RWPE2 (cell line): ENCODE measurements at regions not wholly inside any gene's neighbourhood (a gene's known extent, or its start where the extent isn't known, plus 50 kb on each side); places are given as distances from the start of the nearest gene placed in this dataset.

Source experiments
- ATAC-seq: fragments of 200-7000 bp; cut with Tn5 transposase; 3 replicates; pipeline ENCODE4 v1.9.1; 2021; ENCODE audit warnings: low read depth
- DNase-seq: peaks from one replicate; pipeline ENCODE4 v3.0.0-alpha.2; 2020; ENCODE audit warnings: low spot score
- H3K27ac ChIP-seq: fragments of 450-650 bp; 2 replicates; pipeline ENCODE4 v1.5.1; 2017; ENCODE audit warnings: mild to moderate bottlenecking; ENCODE audit not compliant: poor library complexity, severe bottlenecking
- H3K27me3 ChIP-seq: fragments of 250-450 bp; sonication (Bioruptor Pico); 2 replicates; pipeline ENCODE4 v1.5.1; 2021; ENCODE audit warnings: mild to moderate bottlenecking, moderate library complexity; ENCODE audit not compliant: insufficient read depth, poor library complexity, severe bottlenecking
- H3K36me3 ChIP-seq: fragments of 250-450 bp; sonication (Bioruptor Pico); 2 replicates; pipeline ENCODE4 v1.5.1; 2020; ENCODE audit warnings: low read depth, mild to moderate bottlenecking, moderate library complexity
- H3K4me1 ChIP-seq: fragments of 250-450 bp; sonication (Bioruptor Pico); 2 replicates; pipeline ENCODE4 v1.5.1; 2021; ENCODE audit warnings: mild to moderate bottlenecking, moderate library complexity; ENCODE audit not compliant: insufficient read depth, poor library complexity, severe bottlenecking
- H3K4me3 ChIP-seq: fragments of 250-450 bp; sonication (Bioruptor Pico); 2 replicates; pipeline ENCODE4 v1.5.1; 2021; ENCODE audit warnings: mild to moderate bottlenecking, moderate library complexity; ENCODE audit not compliant: severe bottlenecking
- H3K9me3 ChIP-seq: fragments of 250-450 bp; sonication (Bioruptor Pico); 2 replicates; pipeline ENCODE4 v1.5.1; 2021; ENCODE audit warnings: mild to moderate bottlenecking, moderate library complexity; ENCODE audit not compliant: severe bottlenecking
- TF ChIP-seq, protein P1 (sequence below): fragments of 450-650 bp; IDR thresholded peaks from one replicate; pipeline ENCODE4 v1.5.1; 2017; ENCODE audit warnings: mild to moderate bottlenecking, moderate library complexity; ENCODE audit not compliant: poor library complexity, severe bottlenecking

DNA sequence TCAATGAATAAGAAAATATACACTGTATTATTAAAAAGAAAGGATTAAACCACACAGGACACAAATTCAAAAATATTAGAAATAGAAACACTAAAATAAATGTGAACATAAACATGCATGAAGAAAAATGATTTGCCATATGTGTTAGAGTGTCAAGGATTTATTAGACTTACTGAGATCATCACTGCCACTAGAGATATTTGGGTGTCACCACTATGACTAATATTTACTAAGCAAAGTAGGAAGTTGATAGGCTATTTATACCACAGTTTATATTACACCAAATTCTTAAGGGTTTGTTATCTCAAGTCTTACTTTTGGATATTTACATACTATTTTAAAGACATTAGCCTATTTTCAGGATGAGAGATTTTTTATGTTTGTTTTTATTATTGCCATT is 575.0 kb upstream of the SGO1 start:
- Histone ChIP-seq H3K4me1 (no peaks in the 10 kb centered on the region), H3K27me3 (no peaks in the 10 kb centered on the region), H3K4me3 (no peak overlapping the region), H3K9me3 (no peaks in the 10 kb centered on the region), H3K27ac (no peak overlapping the region), H3K36me3 (no peaks in the 10 kb centered on the region)
- DNase-seq (no peak), ATAC-seq (no peak)
- TF ChIP-seq, protein P1, sequence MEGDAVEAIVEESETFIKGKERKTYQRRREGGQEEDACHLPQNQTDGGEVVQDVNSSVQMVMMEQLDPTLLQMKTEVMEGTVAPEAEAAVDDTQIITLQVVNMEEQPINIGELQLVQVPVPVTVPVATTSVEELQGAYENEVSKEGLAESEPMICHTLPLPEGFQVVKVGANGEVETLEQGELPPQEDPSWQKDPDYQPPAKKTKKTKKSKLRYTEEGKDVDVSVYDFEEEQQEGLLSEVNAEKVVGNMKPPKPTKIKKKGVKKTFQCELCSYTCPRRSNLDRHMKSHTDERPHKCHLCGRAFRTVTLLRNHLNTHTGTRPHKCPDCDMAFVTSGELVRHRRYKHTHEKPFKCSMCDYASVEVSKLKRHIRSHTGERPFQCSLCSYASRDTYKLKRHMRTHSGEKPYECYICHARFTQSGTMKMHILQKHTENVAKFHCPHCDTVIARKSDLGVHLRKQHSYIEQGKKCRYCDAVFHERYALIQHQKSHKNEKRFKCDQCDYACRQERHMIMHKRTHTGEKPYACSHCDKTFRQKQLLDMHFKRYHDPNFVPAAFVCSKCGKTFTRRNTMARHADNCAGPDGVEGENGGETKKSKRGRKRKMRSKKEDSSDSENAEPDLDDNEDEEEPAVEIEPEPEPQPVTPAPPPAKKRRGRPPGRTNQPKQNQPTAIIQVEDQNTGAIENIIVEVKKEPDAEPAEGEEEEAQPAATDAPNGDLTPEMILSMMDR: no peak

DNA sequence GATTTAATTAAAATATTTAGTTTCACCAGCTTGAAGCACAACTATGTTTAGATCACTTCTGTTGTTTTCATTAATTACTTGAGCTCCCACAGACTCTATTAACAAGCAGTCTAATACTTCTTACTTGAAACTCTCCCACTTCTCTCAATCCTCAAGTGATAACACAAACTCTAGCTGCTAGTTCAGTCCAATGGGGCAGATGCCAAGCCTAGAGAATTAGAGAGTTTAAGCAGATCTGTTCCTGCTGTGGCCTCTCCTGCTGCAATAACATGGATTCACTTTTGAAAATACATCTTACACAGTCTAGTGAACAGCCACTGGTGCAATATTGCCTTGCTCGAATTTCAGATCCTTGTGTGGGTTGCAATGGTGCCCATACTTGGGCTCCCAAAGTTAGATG is 566.4 kb upstream of the SGO1 start:
- H3K4me1 ChIP-seq: no peaks in the 10 kb centered on the region
- DNase-seq (no peak), ATAC-seq (no peak)

DNA sequence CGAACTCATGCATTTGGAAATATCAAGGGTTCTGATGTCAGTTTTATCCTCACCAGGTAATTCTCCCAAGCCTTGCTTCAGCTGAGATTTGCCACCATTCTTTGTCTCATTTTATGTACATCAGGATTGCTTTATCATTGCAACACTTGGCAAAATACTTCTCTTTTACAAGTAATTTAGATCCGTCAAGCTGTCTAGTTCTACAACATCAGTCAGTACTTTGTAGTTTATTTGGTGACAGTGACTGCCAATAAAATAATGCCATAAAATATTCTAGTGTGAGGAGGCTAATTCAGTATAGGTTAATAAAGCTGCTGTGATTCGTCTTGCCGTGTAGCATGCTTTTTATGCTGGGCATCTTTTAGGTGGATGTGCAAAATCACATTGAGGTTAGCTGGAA is 565.3 kb upstream of the SGO1 start:
- ATAC-seq: no peak

More for the DNA sequence above, 566.4 kb upstream of the SGO1 start:
- Histone ChIP-seq H3K4me3 (no peak overlapping the region), H3K27me3 (no peaks in the 10 kb centered on the region), H3K36me3 (no peaks in the 10 kb centered on the region), H3K27ac (no peak overlapping the region), H3K9me3 (no peaks in the 10 kb centered on the region)
- TF ChIP-seq, protein P1: no peak

DNA sequence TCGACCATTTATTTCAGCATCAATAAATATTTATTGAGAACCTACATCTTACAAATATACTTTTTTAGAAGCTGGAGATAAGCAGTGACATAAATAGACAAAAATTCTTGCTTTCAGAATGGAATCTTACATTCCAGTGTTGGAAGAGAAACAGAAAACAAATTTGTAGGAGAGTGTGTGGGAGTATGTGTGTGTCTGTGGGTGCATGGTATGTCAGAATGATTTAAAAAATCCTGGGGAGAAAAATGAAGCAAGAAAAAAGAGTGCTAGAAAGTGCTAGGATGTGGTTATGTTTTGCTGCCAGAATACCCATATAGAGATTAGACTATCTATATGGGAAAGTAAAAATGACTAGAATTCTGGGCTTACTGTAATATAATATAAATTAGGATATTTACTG is 561.7 kb upstream of the SGO1 start:
- no peak for DNase-seq
- Histone ChIP-seq H3K27ac (no peak overlapping the region), H3K4me1 (no peaks in the 10 kb centered on the region), H3K27me3 (no peaks in the 10 kb centered on the region), H3K36me3 (no peaks in the 10 kb centered on the region), H3K9me3 (no peaks in the 10 kb centered on the region), H3K4me3 (no peak overlapping the region)
- TF ChIP-seq, protein P1: no peak
- no peak for ATAC-seq

More for the DNA sequence above, 565.3 kb upstream of the SGO1 start:
- Histone ChIP-seq H3K27ac (no peak overlapping the region), H3K4me1 (no peaks in the 10 kb centered on the region), H3K36me3 (no peaks in the 10 kb centered on the region), H3K4me3 (no peak overlapping the region), H3K9me3 (no peaks in the 10 kb centered on the region), H3K27me3 (no peaks in the 10 kb centered on the region)
- TF ChIP-seq, protein P1: no peak
- no peak for DNase-seq

DNA sequence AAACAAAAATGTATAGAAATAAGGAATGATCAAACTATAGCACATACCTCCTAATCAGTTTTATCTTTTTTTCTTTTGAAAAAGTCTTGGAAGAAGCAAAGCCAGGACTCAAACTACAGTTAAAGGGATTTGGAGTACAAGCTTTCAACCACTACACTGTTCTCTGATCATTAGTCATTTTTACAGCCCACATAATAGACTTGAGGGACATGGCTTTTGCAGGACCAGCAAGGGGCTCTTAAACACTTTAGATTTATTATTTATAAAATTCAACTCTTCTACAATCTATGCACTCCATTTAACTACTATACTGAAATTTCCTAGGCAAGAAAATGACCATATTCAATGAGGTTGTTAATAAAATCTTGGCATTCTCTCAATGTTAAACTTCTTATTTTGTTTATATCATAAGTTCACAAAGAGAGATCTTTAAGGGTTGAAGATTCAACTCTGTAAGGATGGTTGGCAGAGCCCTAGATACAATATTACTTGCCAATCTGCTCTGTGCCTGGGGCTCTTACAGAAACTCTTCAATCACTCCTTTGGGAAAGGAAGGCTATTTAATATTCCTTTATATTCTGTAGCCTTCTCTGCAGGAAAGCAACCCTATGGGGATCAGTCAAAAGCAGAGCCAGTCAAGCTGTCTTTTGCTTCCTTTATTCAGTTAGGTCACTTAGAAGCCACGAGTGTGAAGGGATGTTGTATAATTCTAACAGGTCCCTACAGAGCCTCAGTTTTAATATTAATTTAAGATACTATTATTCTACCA is 557.7 kb upstream of the SGO1 start:
- Histone ChIP-seq H3K27me3 (no peaks in the 10 kb centered on the region), H3K36me3 (no peaks in the 10 kb centered on the region), H3K27ac (no peak overlapping the region), H3K4me3 (no peak overlapping the region), H3K9me3 (no peaks in the 10 kb centered on the region), H3K4me1 (no peaks in the 10 kb centered on the region)
- TF ChIP-seq, protein P1: no peak
- ATAC-seq (no peak), DNase-seq (no peak)
